Skin of body (tissue), 1 donor: ENCODE measurements at regions not wholly inside any gene's neighbourhood (a gene's known extent, or its start where the extent isn't known, plus 50 kb on each side); places are given as distances from the start of the nearest gene placed in this dataset.
"Not testable (repeated sequence)": the region's sequence is repeated elsewhere in the genome, so short reads cannot be mapped to it uniquely, and the experiment has no call there.

Experiments
- DNase-seq: peaks from one replicate; lab custom pipeline; 2025; lab: John Stamatoyannopoulos, UW

- DNase-seq, result not testable (repeated sequence)
Measured at GRCh38 chr6:49274809-49275769, 188.0 kb downstream of the MMUT start.

- DNase-seq, result no peak
Measured at GRCh38 chr6:49269190-49269589, 193.9 kb downstream of the MMUT start.

GRCh38 chr6:49264909-49265308, 198.1 kb downstream of the MMUT start:
- no peak for DNase-seq

GRCh38 chr6:49264496-49264895, 198.6 kb downstream of the MMUT start:
- no peak for DNase-seq

- DNase-seq, result no peak
Measured at GRCh38 chr6:49257549-49257948, 205.5 kb downstream of the MMUT start.

- no peak for DNase-seq
Measured at GRCh38 chr6:49255335-49255734, 207.7 kb downstream of the MMUT start.

GRCh38 chr6:49252901-49253300, 210.2 kb downstream of the MMUT start:
- no peak for DNase-seq

- DNase-seq, result no peak
Measured at GRCh38 chr6:49233483-49233882, 229.6 kb downstream of the MMUT start.

- no peak for DNase-seq
Measured at GRCh38 chr6:49225471-49225870, 237.6 kb downstream of the MMUT start.

- DNase-seq, result no peak
Measured at GRCh38 chr6:49220293-49220692, 242.8 kb downstream of the MMUT start.

GRCh38 chr6:49205526-49205925, 257.5 kb downstream of the MMUT start:
- no peak for DNase-seq

- DNase-seq, result no peak
Measured at GRCh38 chr6:49202924-49203536, 260.0 kb downstream of the MMUT start.

GRCh38 chr6:49198015-49198414, 265.0 kb downstream of the MMUT start:
- DNase-seq, result no peak

- not testable (repeated sequence) for DNase-seq
Measured at GRCh38 chr6:49162379-49162778, 300.7 kb downstream of the MMUT start.

- DNase-seq, result no peak
Measured at GRCh38 chr6:49155316-49155715, 307.7 kb downstream of the MMUT start.

GRCh38 chr6:49151957-49152356, 311.1 kb downstream of the MMUT start:
- no peak for DNase-seq

GRCh38 chr6:49151461-49151860, 311.6 kb downstream of the MMUT start:
- no peak for DNase-seq

GRCh38 chr6:49151033-49151432, 312.0 kb downstream of the MMUT start:
- DNase-seq, result no peak

GRCh38 chr6:49145280-49145679, 317.8 kb downstream of the MMUT start:
- DNase-seq, result no peak

GRCh38 chr6:49142421-49143151, 320.5 kb downstream of the MMUT start:
- DNase-seq, result no peak

GRCh38 chr6:49121970-49122369, 341.1 kb downstream of the MMUT start:
- no peak for DNase-seq

GRCh38 chr6:49118478-49118877, 344.6 kb downstream of the MMUT start:
- DNase-seq, result no peak
